CD14-positive monocyte (primary cell): ENCODE measurements at regions not wholly inside any gene's neighbourhood (a gene's known extent, or its start where the extent isn't known, plus 50 kb on each side); places are given as distances from the start of the nearest gene placed in this dataset.

Experiments used
- DNase-seq, 3 donors: peaks; one replicate each; pipeline ENCODE4 v3.0.0-alpha.2; 2011 to 2022
- H2AFZ ChIP-seq: 2 replicates; pipeline ENCODE4 v1.6.0; 2012; ENCODE audit warnings: mild to moderate bottlenecking, low read depth, low read length, inconsistent platforms; ENCODE audit not compliant: insufficient read depth, poor library complexity, severe bottlenecking
- H3K27ac ChIP-seq, 2 donors: 1 replicate in 1 of 2; 2 replicates in 1 of 2; pipeline ENCODE4 v1.5.1; 2012 to 2013; ENCODE audit warnings: low read length in 2 of 2, control low read depth in 1 of 2, inconsistent platforms in 1 of 2, low read depth in 1 of 2, mild to moderate bottlenecking in 1 of 2
- H3K27me3 ChIP-seq, 2 donors: one replicate each; pipeline versions ENCODE4 v1.6.0 to v1.6.1; 2011 to 2013; ENCODE audit warnings: low read length in 2 of 2; ENCODE audit not compliant: control insufficient read depth in 2 of 2, insufficient read depth in 2 of 2
- H3K36me3 ChIP-seq, 2 donors: replicated peaks in 1 of 2; 1 replicate in 1 of 2; 2 replicates in 1 of 2; pipeline versions ENCODE4 v1.5.1 to v1.6.1; 2012 to 2013; ENCODE audit warnings: low read length in 2 of 2, control low read depth in 1 of 2, inconsistent platforms in 1 of 2, mild to moderate bottlenecking in 1 of 2; ENCODE audit not compliant: insufficient read depth in 2 of 2, control insufficient read depth in 1 of 2
- H3K4me1 ChIP-seq, 2 donors: 1 replicate in 1 of 2; 2 replicates in 1 of 2; pipeline versions ENCODE4 v1.5.1 to v1.6.1; 2012 to 2013; ENCODE audit warnings: low read length in 2 of 2, control low read depth in 1 of 2, inconsistent platforms in 1 of 2, mild to moderate bottlenecking in 1 of 2, moderate library complexity in 1 of 2; ENCODE audit not compliant: insufficient read depth in 2 of 2, control insufficient read depth in 1 of 2
- H3K4me2 ChIP-seq: replicated peaks from 2 replicates; pipeline ENCODE3; 2012; ENCODE audit warnings: low read length, moderate library complexity, mild to moderate bottlenecking; ENCODE audit not compliant: poor library complexity, severe bottlenecking; ENCODE audit errors: extremely low read depth
- H3K4me3 ChIP-seq, 3 experiments: fragments of 200-600 bp in 1 of 3; sonication (generic) in 1 of 3; replicated peaks in 1 of 3; 1 replicate in 2 of 3; 2 replicates in 1 of 3; pipeline ENCODE4 v1.5.1; 2011 to 2013; ENCODE audit warnings: low read length in 3 of 3, mild to moderate bottlenecking in 3 of 3, control low read depth in 2 of 3, low read depth in 2 of 3, inconsistent platforms in 1 of 3, moderate library complexity in 1 of 3
- H3K79me2 ChIP-seq: 2 replicates; pipeline ENCODE4 v1.6.0; 2012; ENCODE audit warnings: mild to moderate bottlenecking, control low read depth, inconsistent platforms, low read length, moderate library complexity; ENCODE audit not compliant: insufficient read depth
- H3K9ac ChIP-seq: 2 replicates; pipeline ENCODE4 v1.6.0; 2017; ENCODE audit warnings: low read length, mild to moderate bottlenecking; ENCODE audit not compliant: insufficient read depth, poor library complexity, severe bottlenecking
- H3K9me3 ChIP-seq, 2 donors: replicated peaks in 1 of 2; 1 replicate in 1 of 2; 2 replicates in 1 of 2; pipeline versions ENCODE4 v1.5.1 to v1.6.1; 2012 to 2013; ENCODE audit warnings: low read length in 2 of 2, control low read depth in 1 of 2; ENCODE audit not compliant: control insufficient read depth in 1 of 2, insufficient read depth in 1 of 2
- H4K20me1 ChIP-seq: 2 replicates; pipeline ENCODE4 v1.6.0; 2012; ENCODE audit warnings: mild to moderate bottlenecking, low read length, control low read depth, moderate library complexity; ENCODE audit not compliant: insufficient read depth
- H3K27ac Mint-ChIP-seq, 7 donors: one replicate each; pipeline ENCODE4 v1.8.0; 2020; ENCODE audit warnings: mild to moderate bottlenecking in 7 of 7, mixed read lengths in 7 of 7, moderate library complexity in 6 of 7, inconsistent platforms in 2 of 7
- H3K27me3 Mint-ChIP-seq, 3 donors: one replicate each; pipeline ENCODE4 v1.8.0; 2021 to 2022; ENCODE audit warnings: low read depth in 3 of 3, mild to moderate bottlenecking in 3 of 3, mixed read lengths in 3 of 3, moderate library complexity in 3 of 3, inconsistent platforms in 1 of 3
- H3K36me3 Mint-ChIP-seq, 2 donors: one replicate each; pipeline ENCODE4 v1.8.0; 2020; ENCODE audit warnings: mixed read lengths in 2 of 2, inconsistent platforms in 1 of 2, mild to moderate bottlenecking in 1 of 2
- H3K4me1 Mint-ChIP-seq: one replicate; pipeline ENCODE4 v1.8.0; 2020; ENCODE audit warnings: mild to moderate bottlenecking, mixed read lengths
- H3K4me3 Mint-ChIP-seq, 2 donors: one replicate each; pipeline ENCODE4 v1.8.0; 2020; ENCODE audit warnings: mild to moderate bottlenecking in 2 of 2, mixed read lengths in 2 of 2, moderate library complexity in 1 of 2
- H3K9me3 Mint-ChIP-seq, 7 donors: one replicate each; pipeline ENCODE4 v1.8.0; 2020 to 2022; ENCODE audit warnings: mixed read lengths in 7 of 7, mild to moderate bottlenecking in 6 of 7, moderate library complexity in 6 of 7, inconsistent platforms in 2 of 7
- WGBS: methylation state at CpG from one replicate; pipeline ENCODE4 v1.1.5; 2013; ENCODE audit warnings: missing lambda C conversion rate; ENCODE audit not compliant: insufficient coverage; 5-methylcytosine and 5-hydroxymethylcytosine counted together
- intact Hi-C, 2 donors: fragments of 100-400 bp; cut with micrococcal nuclease; formaldehyde crosslinking; loops; one replicate each; pipeline versions ENCODE4 v1.15.0 to v1.15.1; 2023
- TF ChIP-seq, protein P1 (sequence below): fragments of 200-600 bp; IDR thresholded peaks from one replicate; pipeline ENCODE4 v1.8.0; 2022; ENCODE audit warnings: antibody characterized with exemption, mild to moderate bottlenecking

GRCh38 chr9:17905366-17905765, 326.5 kb downstream of the SH3GL2 start:
- peaks cover 4 to 25% of the 10 kb centered on the region in 2 donors for H3K27me3 ChIP-seq
- no peak for DNase-seq
- intact Hi-C loops, result no loop called here
- no peak overlapping the region for H3K27ac ChIP-seq
- TF ChIP-seq, protein P1, sequence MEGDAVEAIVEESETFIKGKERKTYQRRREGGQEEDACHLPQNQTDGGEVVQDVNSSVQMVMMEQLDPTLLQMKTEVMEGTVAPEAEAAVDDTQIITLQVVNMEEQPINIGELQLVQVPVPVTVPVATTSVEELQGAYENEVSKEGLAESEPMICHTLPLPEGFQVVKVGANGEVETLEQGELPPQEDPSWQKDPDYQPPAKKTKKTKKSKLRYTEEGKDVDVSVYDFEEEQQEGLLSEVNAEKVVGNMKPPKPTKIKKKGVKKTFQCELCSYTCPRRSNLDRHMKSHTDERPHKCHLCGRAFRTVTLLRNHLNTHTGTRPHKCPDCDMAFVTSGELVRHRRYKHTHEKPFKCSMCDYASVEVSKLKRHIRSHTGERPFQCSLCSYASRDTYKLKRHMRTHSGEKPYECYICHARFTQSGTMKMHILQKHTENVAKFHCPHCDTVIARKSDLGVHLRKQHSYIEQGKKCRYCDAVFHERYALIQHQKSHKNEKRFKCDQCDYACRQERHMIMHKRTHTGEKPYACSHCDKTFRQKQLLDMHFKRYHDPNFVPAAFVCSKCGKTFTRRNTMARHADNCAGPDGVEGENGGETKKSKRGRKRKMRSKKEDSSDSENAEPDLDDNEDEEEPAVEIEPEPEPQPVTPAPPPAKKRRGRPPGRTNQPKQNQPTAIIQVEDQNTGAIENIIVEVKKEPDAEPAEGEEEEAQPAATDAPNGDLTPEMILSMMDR, result no peak
- 25% methylated on average over 2 of the region's 9 CpGs for WGBS
- no peak overlapping the region for H2AFZ ChIP-seq
- peaks cover 23 to 39% (median 27%) of the 10 kb centered on the region in 3 donors for H3K27me3 Mint-ChIP-seq
- no peaks in the 10 kb centered on the region for H3K36me3 Mint-ChIP-seq
- H3K36me3 ChIP-seq, result no peaks in the 10 kb centered on the region
- no peak overlapping the region for H3K27ac Mint-ChIP-seq
- H3K4me1 Mint-ChIP-seq, result no peaks in the 10 kb centered on the region
- no peaks in the 10 kb centered on the region for H3K4me1 ChIP-seq
- no peaks in the 10 kb centered on the region for H4K20me1 ChIP-seq
- no peaks in the 10 kb centered on the region for H3K79me2 ChIP-seq
- no peak overlapping the region for H3K4me2 ChIP-seq
- no peak overlapping the region for H3K4me3 ChIP-seq
- H3K9ac ChIP-seq, result no peak overlapping the region
- H3K4me3 Mint-ChIP-seq, result peak overlapping the region in 1 of 2 donors; percentile 63
- peaks cover 0 to 14% (median 4%) of the 10 kb centered on the region in 7 donors for H3K9me3 Mint-ChIP-seq
- peaks cover 5% of the 10 kb centered on the region in 2 donors for H3K9me3 ChIP-seq

DNA sequence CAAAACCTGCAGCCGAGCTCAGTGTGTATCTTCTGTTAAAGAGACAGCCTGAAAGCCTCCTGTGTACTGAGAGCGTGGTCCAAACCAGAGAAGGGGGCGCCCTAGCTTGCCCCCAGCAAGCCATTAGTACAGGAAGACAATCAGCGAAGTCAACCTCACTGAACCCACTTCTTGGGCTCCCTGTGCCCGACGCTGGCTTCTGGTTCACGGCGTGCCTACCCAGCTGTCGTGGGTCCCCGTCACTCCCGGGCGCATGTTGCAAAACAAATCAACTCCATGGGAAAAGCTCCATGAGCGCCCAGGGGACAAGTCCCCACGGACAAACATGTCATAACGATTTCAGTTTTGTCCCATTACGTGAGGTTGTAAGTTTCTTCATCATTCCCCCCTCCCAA, 326.9 kb downstream of the SH3GL2 start:
- TF ChIP-seq, protein P1, result no peak
- Mint-ChIP-seq H3K9me3 (peaks cover 0 to 13% (median 4%) of the 10 kb centered on the region in 7 donors), H3K27me3 (peaks cover 23 to 39% (median 27%) of the 10 kb centered on the region in 3 donors), H3K4me1 (no peaks in the 10 kb centered on the region), H3K36me3 (no peaks in the 10 kb centered on the region), H3K4me3 (peak overlapping the region in 1 of 2 donors; percentile 63), H3K27ac (no peak overlapping the region)
- Histone ChIP-seq H2AFZ (no peak overlapping the region), H3K4me3 (no peak overlapping the region), H3K4me2 (no peak overlapping the region), H3K79me2 (no peaks in the 10 kb centered on the region), H3K27me3 (peaks cover 4 to 25% of the 10 kb centered on the region in 2 donors), H3K9me3 (peaks cover 5% of the 10 kb centered on the region in 2 donors), H3K36me3 (no peaks in the 10 kb centered on the region), H3K4me1 (no peaks in the 10 kb centered on the region), H3K9ac (no peak overlapping the region), H4K20me1 (no peaks in the 10 kb centered on the region), H3K27ac (no peak overlapping the region)
- DNase-seq, result no peak
- intact Hi-C loops, result no loop called here
- WGBS, result 3% methylated on average over 12 of the region's 16 CpGs
